ENCODE measurements at regions not wholly inside any gene's neighbourhood (a gene's known extent, or its start where the extent isn't known, plus 50 kb on each side); places are given as distances from the start of the nearest gene placed in this dataset.

DNA sequence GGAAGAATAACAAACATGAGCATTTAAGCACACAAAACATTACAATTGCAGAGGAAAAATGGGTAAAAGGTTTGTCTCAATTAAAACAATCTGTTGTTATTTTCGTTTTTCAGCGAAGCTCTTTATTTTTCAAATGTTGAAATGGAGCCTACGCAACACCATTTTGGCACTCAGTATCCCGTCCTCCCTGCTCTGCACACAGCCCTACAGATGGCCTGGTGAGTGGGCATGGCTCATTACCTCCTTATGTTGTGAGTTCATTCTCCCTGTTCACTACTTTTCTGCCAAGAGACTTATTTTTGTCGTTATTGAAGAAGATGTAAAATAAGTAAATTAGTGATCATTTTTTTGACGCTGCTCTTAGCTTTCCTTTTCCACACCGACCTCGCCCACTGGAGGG is 167.8 kb upstream of the CXCL12 start:
- Histone ChIP-seq H3K9me3 (ENCODE audit: control insufficient read depth in 5 of 5, low read length in 5 of 5) (peaks cover 4 to 17% (median 9%) of the 10 kb centered on the region in 5 donors), H3K36me3 (ENCODE audit: control insufficient read depth in 5 of 5, insufficient read depth in 5 of 5, low read length in 5 of 5) (no peaks in the 10 kb centered on the region), H3K9ac (ENCODE audit: low read length in 5 of 5) (no peak overlapping the region), H3K27ac (ENCODE audit: low read depth, low read length) (no peak overlapping the region), H3K27me3 (ENCODE audit: control insufficient read depth in 5 of 5, insufficient read depth in 4 of 5, low read length in 5 of 5) (no peaks in the 10 kb centered on the region), H3K4me1 (ENCODE audit: control insufficient read depth in 5 of 5, insufficient read depth in 5 of 5, low read length in 5 of 5) (peaks cover 0 to 3% (median 0%) of the 10 kb centered on the region in 5 donors), H3K4me3 (ENCODE audit: low read depth in 1 of 5, low read length in 5 of 5) (no peak overlapping the region)

DNA sequence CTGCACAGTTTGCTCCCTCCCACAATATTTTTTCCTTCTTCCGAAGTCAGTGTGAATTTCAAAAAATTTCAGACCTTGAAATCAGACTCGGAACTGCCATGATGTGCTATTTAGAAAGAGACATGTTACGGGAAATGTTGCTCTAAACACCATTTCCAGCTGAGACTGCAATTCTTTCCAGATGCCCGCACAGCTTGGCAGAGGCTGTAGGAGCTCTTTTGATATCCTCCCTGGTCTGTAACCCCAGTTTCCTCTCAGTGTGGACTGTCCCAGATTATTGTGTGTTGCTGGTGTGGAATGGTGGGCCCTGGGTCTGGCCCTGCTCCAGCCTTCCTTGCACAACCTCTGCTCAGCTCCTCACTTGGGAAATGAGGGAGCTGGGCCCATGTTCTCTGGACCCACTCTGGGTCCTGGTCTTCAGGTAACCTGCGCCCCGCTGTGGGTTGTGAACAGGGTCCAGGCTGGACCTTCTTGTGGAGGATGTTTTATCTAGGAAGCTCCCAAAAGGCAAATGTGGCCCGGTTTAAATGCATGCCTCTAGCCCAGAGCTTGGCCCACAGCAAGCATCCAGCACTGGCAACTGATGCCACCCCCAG is 172.8 kb upstream of the CXCL12 start:
- H3K36me3 ChIP-seq (ENCODE audit: control insufficient read depth in 5 of 5, insufficient read depth in 5 of 5, low read length in 5 of 5): no peaks in the 10 kb centered on the region

DNA sequence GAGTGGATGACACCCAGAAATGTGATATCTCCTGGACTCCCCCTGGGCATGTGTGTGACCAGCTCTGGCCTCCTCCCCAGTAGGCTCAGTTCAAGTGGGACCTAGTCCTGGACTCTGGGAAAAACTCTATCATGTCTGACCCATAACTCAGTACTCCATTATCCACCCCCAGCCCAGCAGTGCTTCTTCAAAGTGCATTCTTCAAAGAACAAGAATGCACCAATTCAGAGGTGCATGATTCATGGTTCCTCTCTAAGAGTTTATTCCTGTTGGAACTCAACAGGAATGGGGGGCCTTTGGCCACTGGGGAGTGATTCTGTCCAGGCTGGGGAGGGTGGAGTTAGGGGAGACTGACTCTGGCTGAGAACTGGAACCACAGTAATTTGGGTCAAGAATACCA is 173.6 kb upstream of the CXCL12 start:
- Histone ChIP-seq H3K27ac (ENCODE audit: low read depth, low read length) (no peak overlapping the region), H3K4me1 (ENCODE audit: control insufficient read depth in 5 of 5, insufficient read depth in 5 of 5, low read length in 5 of 5) (no peaks in the 10 kb centered on the region), H3K27me3 (ENCODE audit: control insufficient read depth in 5 of 5, insufficient read depth in 4 of 5, low read length in 5 of 5) (peaks cover 0 to 3% (median 0%) of the 10 kb centered on the region in 5 donors), H3K9ac (ENCODE audit: low read length in 5 of 5) (no peak overlapping the region), H3K36me3 (ENCODE audit: control insufficient read depth in 5 of 5, insufficient read depth in 5 of 5, low read length in 5 of 5) (no peaks in the 10 kb centered on the region), H3K9me3 (ENCODE audit: control insufficient read depth in 5 of 5, low read length in 5 of 5) (no peaks in the 10 kb centered on the region), H3K4me3 (ENCODE audit: low read depth in 1 of 5, low read length in 5 of 5) (no peak overlapping the region)

More for the DNA sequence above, 172.8 kb upstream of the CXCL12 start:
- Histone ChIP-seq H3K9me3 (ENCODE audit: control insufficient read depth in 5 of 5, low read length in 5 of 5) (no peaks in the 10 kb centered on the region), H3K9ac (ENCODE audit: low read length in 5 of 5) (no peak overlapping the region), H3K4me1 (ENCODE audit: control insufficient read depth in 5 of 5, insufficient read depth in 5 of 5, low read length in 5 of 5) (peaks cover 0 to 2% (median 0%) of the 10 kb centered on the region in 5 donors), H3K27me3 (ENCODE audit: control insufficient read depth in 5 of 5, insufficient read depth in 4 of 5, low read length in 5 of 5) (peaks cover 0 to 3% (median 0%) of the 10 kb centered on the region in 5 donors), H3K27ac (ENCODE audit: low read depth, low read length) (no peak overlapping the region), H3K4me3 (ENCODE audit: low read depth in 1 of 5, low read length in 5 of 5) (no peak overlapping the region)

DNA sequence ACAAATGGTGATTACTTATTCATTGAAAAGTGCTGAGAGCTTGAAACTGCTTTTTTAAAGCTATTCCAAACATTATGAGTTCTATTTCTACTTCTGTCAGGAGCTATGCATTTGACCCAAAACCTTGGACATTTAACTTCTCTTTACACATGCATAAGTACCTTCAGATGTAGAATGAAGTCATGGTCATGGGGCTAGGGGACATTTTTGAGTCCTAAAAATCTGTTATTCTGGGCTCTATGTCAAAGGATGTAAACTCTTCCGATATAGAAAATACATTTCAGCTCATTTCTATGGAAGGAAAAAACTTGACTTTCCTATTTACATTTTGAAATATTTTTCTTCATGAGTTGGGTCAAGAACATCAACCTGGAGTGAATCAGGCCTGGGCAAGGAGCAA is 179.5 kb upstream of the CXCL12 start:
- Histone ChIP-seq H3K36me3 (ENCODE audit: control insufficient read depth in 5 of 5, insufficient read depth in 5 of 5, low read length in 5 of 5) (no peaks in the 10 kb centered on the region), H3K4me3 (ENCODE audit: low read depth in 1 of 5, low read length in 5 of 5) (no peak overlapping the region), H3K4me1 (ENCODE audit: control insufficient read depth in 5 of 5, insufficient read depth in 5 of 5, low read length in 5 of 5) (peaks cover 0 to 4% (median 0%) of the 10 kb centered on the region in 5 donors), H3K9ac (ENCODE audit: low read length in 5 of 5) (no peak overlapping the region), H3K27ac (ENCODE audit: low read depth, low read length) (no peak overlapping the region), H3K27me3 (ENCODE audit: control insufficient read depth in 5 of 5, insufficient read depth in 4 of 5, low read length in 5 of 5) (peaks cover 0 to under 1% (median 0%) of the 10 kb centered on the region in 5 donors), H3K9me3 (ENCODE audit: control insufficient read depth in 5 of 5, low read length in 5 of 5) (no peaks in the 10 kb centered on the region)

DNA sequence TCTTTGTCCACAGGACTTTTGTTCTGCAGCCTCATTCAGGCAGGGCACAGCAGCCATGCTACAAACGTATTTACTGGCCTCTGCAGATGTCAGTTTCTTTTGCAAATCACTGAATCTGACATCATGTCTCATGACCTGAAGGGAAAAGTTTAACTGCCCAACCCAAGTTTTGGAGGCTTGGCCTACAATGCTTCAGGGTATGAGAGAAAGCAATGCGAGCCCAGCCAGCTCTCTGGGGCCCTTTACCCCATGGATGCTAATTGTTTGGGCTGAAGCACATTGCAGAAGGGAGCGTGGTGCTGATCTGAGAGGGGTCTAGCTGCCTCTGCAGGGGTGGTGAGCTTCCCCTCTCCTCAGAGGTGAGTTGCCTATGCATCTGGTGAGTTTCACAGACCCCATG is 179.9 kb upstream of the CXCL12 start:
- Histone ChIP-seq H3K27me3 (ENCODE audit: control insufficient read depth in 5 of 5, insufficient read depth in 4 of 5, low read length in 5 of 5) (no peaks in the 10 kb centered on the region), H3K4me3 (ENCODE audit: low read depth in 1 of 5, low read length in 5 of 5) (no peak overlapping the region), H3K36me3 (ENCODE audit: control insufficient read depth in 5 of 5, insufficient read depth in 5 of 5, low read length in 5 of 5) (no peaks in the 10 kb centered on the region), H3K4me1 (ENCODE audit: control insufficient read depth in 5 of 5, insufficient read depth in 5 of 5, low read length in 5 of 5) (peaks cover 0 to 8% (median 3%) of the 10 kb centered on the region in 5 donors), H3K9me3 (ENCODE audit: control insufficient read depth in 5 of 5, low read length in 5 of 5) (no peaks in the 10 kb centered on the region), H3K9ac (ENCODE audit: low read length in 5 of 5) (no peak overlapping the region), H3K27ac (ENCODE audit: low read depth, low read length) (no peak overlapping the region)

DNA sequence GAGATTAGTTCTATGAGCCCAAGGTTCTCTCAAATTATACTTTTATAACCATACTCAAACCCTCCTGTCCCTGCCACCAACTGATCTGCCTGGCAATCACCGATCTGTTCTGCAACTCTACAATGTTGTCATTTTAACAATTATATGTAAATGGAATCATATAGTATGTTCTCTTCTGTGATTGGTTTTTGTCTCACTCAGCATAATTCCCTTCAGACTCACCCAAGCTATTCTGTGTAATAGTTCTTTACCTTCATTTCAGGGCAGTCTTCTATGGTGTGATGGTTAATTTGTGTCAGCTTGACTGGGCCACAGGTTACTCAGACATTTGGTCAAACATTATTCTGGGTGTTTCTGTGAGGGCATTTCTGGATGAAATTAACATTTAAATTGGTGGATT is 181.9 kb upstream of the CXCL12 start:
- H3K27ac ChIP-seq (ENCODE audit: low read depth, low read length): no peak overlapping the region
- H3K4me1 ChIP-seq (ENCODE audit: control insufficient read depth in 5 of 5, insufficient read depth in 5 of 5, low read length in 5 of 5): peaks cover 3 to 12% (median 8%) of the 10 kb centered on the region in 5 donors
- H3K9ac ChIP-seq (ENCODE audit: low read length in 5 of 5): no peak overlapping the region
- H3K4me3 ChIP-seq (ENCODE audit: low read depth in 1 of 5, low read length in 5 of 5): no peak overlapping the region
- H3K27me3 ChIP-seq (ENCODE audit: control insufficient read depth in 5 of 5, insufficient read depth in 4 of 5, low read length in 5 of 5): no peaks in the 10 kb centered on the region
- no peaks in the 10 kb centered on the region for H3K9me3 ChIP-seq (ENCODE audit: control insufficient read depth in 5 of 5, low read length in 5 of 5)
- no peaks in the 10 kb centered on the region for H3K36me3 ChIP-seq (ENCODE audit: control insufficient read depth in 5 of 5, insufficient read depth in 5 of 5, low read length in 5 of 5)

DNA sequence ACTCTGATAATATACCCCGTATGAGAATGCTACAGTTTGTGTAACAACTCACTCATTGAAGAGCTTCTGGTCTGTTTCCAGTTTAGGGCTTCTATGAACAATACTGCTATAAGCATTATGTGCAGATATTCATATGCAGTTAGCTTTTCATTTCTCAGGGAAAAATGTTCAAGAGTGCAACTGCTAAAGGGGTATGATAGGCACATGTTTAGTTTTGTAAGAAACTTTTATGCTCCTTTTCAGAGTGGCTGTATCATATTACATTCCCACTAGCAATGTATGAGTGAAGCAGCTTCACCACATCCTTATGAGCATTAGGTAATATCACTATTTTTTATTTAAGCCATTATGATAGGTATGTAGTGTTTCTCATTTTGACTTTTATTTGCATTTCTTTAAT is 182.6 kb upstream of the CXCL12 start:
- no peak overlapping the region for H3K9ac ChIP-seq (ENCODE audit: low read length in 5 of 5)
- H3K9me3 ChIP-seq (ENCODE audit: control insufficient read depth in 5 of 5, low read length in 5 of 5): no peaks in the 10 kb centered on the region
- no peaks in the 10 kb centered on the region for H3K36me3 ChIP-seq (ENCODE audit: control insufficient read depth in 5 of 5, insufficient read depth in 5 of 5, low read length in 5 of 5)
- H3K4me1 ChIP-seq (ENCODE audit: control insufficient read depth in 5 of 5, insufficient read depth in 5 of 5, low read length in 5 of 5): peaks cover 3 to 12% (median 8%) of the 10 kb centered on the region in 5 donors
- H3K4me3 ChIP-seq (ENCODE audit: low read depth in 1 of 5, low read length in 5 of 5): no peak overlapping the region
- no peak overlapping the region for H3K27ac ChIP-seq (ENCODE audit: low read depth, low read length)
- H3K27me3 ChIP-seq (ENCODE audit: control insufficient read depth in 5 of 5, insufficient read depth in 4 of 5, low read length in 5 of 5): no peaks in the 10 kb centered on the region

DNA sequence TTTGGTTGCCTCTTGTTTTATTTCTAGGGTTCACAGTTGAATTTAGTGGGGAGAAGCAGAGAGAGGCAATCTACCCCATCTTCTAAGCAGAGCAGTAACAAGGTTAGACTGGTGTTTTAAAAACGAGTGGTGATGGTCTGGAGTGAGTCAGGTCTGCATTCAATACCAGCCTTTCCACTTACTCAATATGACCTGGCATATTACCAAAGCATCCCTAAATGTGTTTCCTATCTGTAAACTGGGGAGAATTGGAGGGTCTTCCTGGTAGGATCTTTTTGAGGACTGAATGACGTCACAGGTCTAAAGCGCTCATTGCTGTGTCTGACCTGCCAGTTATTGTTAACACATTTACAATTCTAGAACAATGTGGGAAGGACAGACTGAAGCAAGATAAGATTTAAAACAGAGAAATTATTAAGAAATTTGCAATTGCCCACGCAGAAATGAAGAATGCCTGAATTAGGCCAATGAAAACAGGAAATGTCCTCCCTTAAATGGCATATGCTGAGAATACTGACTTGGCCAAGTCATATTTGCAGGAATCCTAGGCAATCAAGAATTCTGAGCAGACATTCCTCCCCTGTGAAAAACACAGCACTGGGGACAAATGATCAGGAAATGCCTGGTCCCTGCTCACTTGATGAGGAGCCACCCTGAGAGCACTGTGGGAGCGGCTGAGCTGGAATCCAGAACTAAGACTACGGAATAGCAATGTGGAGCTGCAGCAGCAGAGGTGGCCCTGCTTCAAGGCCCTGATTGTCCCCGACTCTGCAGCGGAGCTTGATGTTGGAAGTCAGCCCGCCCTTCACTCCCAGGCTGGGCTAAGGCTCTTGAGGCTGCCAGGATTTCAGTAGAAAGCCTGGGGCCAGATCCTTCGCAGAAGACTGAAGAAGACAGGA is 184.5 kb upstream of the CXCL12 start:
- H3K9me3 ChIP-seq (ENCODE audit: control insufficient read depth in 5 of 5, low read length in 5 of 5): no peaks in the 10 kb centered on the region
- H3K9ac ChIP-seq (ENCODE audit: low read length in 5 of 5): no peak overlapping the region
- no peaks in the 10 kb centered on the region for H3K36me3 ChIP-seq (ENCODE audit: control insufficient read depth in 5 of 5, insufficient read depth in 5 of 5, low read length in 5 of 5)
- peaks cover 3 to 12% (median 8%) of the 10 kb centered on the region in 5 donors for H3K4me1 ChIP-seq (ENCODE audit: control insufficient read depth in 5 of 5, insufficient read depth in 5 of 5, low read length in 5 of 5)
- no peaks in the 10 kb centered on the region for H3K27me3 ChIP-seq (ENCODE audit: control insufficient read depth in 5 of 5, insufficient read depth in 4 of 5, low read length in 5 of 5)
- peak overlapping the region; percentile 13 for H3K27ac ChIP-seq (ENCODE audit: low read depth, low read length)
- no peak overlapping the region for H3K4me3 ChIP-seq (ENCODE audit: low read depth in 1 of 5, low read length in 5 of 5)

DNA sequence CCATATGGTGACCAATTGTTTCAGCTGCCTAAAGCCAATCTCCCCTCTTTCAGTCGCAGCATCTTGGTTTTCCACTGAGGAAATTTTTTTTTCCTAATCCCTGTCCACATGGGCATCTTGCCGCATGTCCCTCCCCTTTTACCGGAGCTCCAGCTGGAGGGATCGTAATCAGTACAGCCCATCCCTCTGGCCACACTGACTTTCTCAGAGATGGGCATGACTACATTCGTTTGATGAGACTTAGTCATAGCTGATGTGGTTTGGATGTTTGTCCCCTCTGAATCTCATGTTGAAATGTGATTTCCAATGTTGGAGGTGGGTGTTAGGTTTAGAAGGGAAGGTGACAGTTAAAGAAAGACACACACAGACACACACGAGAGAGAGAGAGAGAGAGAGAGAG is 186.8 kb upstream of the CXCL12 start:
- Histone ChIP-seq H3K4me3 (ENCODE audit: low read depth in 1 of 5, low read length in 5 of 5) (no peak overlapping the region), H3K4me1 (ENCODE audit: control insufficient read depth in 5 of 5, insufficient read depth in 5 of 5, low read length in 5 of 5) (peaks cover 5 to 14% (median 8%) of the 10 kb centered on the region in 5 donors), H3K27ac (ENCODE audit: low read depth, low read length) (no peak overlapping the region), H3K27me3 (ENCODE audit: control insufficient read depth in 5 of 5, insufficient read depth in 4 of 5, low read length in 5 of 5) (no peaks in the 10 kb centered on the region), H3K9ac (ENCODE audit: low read length in 5 of 5) (no peak overlapping the region), H3K36me3 (ENCODE audit: control insufficient read depth in 5 of 5, insufficient read depth in 5 of 5, low read length in 5 of 5) (no peaks in the 10 kb centered on the region), H3K9me3 (ENCODE audit: control insufficient read depth in 5 of 5, low read length in 5 of 5) (no peaks in the 10 kb centered on the region)

DNA sequence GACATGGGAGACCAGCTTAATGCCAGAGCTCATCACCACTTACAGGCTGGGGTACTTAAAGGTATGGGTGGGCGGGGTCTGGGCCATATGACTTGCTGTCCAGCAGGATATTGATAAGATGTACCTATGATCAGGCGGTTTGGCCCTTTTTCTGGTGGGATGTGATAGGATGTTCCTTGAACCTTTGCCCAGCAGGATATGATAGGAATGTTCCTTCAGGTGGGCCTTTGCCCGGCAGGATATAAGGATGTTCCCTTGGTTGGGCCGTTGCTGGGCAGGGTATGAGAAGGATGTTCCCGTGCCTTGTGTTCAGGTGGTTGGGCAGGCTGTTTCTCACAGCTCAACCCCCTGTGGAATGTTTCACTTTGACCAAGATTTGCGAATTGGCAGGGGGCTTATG is 187.2 kb upstream of the CXCL12 start:
- Histone ChIP-seq H3K27ac (ENCODE audit: low read depth, low read length) (no peak overlapping the region), H3K9me3 (ENCODE audit: control insufficient read depth in 5 of 5, low read length in 5 of 5) (no peaks in the 10 kb centered on the region), H3K36me3 (ENCODE audit: control insufficient read depth in 5 of 5, insufficient read depth in 5 of 5, low read length in 5 of 5) (no peaks in the 10 kb centered on the region), H3K4me3 (ENCODE audit: low read depth in 1 of 5, low read length in 5 of 5) (no peak overlapping the region), H3K27me3 (ENCODE audit: control insufficient read depth in 5 of 5, insufficient read depth in 4 of 5, low read length in 5 of 5) (no peaks in the 10 kb centered on the region), H3K4me1 (ENCODE audit: control insufficient read depth in 5 of 5, insufficient read depth in 5 of 5, low read length in 5 of 5) (peaks cover 5 to 14% (median 8%) of the 10 kb centered on the region in 5 donors), H3K9ac (ENCODE audit: low read length in 5 of 5) (no peak overlapping the region)
